Neural progenitor cell (in vitro differentiated cells): ENCODE measurements at regions not wholly inside any gene's neighbourhood (a gene's known extent, or its start where the extent isn't known, plus 50 kb on each side); places are given as distances from the start of the nearest gene placed in this dataset.

Source experiments
- DNase-seq: peaks from one replicate; pipeline ENCODE4 v3.0.0-alpha.2; 2016; ENCODE audit warnings: low spot score
- H2AFZ ChIP-seq: fragments of 200-600 bp; sonication (generic); replicated peaks from 2 replicates; pipeline ENCODE4 v1.6.1; 2016; ENCODE audit warnings: antibody characterized with exemption
- H3F3A ChIP-seq: fragments of 200-600 bp; sonication (generic); 2 replicates; pipeline ENCODE4 v1.6.1; 2016; ENCODE audit warnings: antibody characterized with exemption, low read depth
- H3K27ac ChIP-seq: fragments of 200-600 bp; sonication (generic); 2 replicates; pipeline ENCODE4 v1.5.1; 2016; ENCODE audit warnings: mild to moderate bottlenecking
- H3K27me3 ChIP-seq: fragments of 200-600 bp; sonication (generic); 2 replicates; pipeline ENCODE4 v1.6.1; 2016; ENCODE audit warnings: mild to moderate bottlenecking, moderate library complexity
- H3K36me3 ChIP-seq: fragments of 200-600 bp; sonication (generic); 2 replicates; pipeline ENCODE4 v1.5.1; 2016
- H3K4me1 ChIP-seq: fragments of 200-600 bp; sonication (generic); 2 replicates; pipeline ENCODE4 v1.6.1; 2016; ENCODE audit warnings: mixed run types
- H3K4me2 ChIP-seq: fragments of 200-600 bp; sonication (generic); 2 replicates; pipeline ENCODE4 v1.6.1; 2016
- H3K4me3 ChIP-seq: fragments of 200-600 bp; sonication (generic); 2 replicates; pipeline ENCODE4 v1.5.1; 2016
- H3K79me2 ChIP-seq: fragments of 200-600 bp; sonication (generic); 2 replicates; pipeline ENCODE4 v1.6.1; 2016; ENCODE audit warnings: low read depth
- H3K9ac ChIP-seq: fragments of 200-600 bp; sonication (generic); 2 replicates; pipeline ENCODE4 v1.6.1; 2016
- H3K9me3 ChIP-seq: fragments of 200-600 bp; sonication (generic); 2 replicates; pipeline ENCODE4 v1.5.1; 2016; ENCODE audit warnings: low read depth
- H4K20me1 ChIP-seq: fragments of 200-600 bp; sonication (generic); 2 replicates; pipeline ENCODE4 v1.6.1; 2016; ENCODE audit warnings: low read depth
- H3K27ac Mint-ChIP-seq: 3 replicates; pipeline ENCODE4 v1.8.0; 2021; ENCODE audit warnings: mixed read lengths
- H3K27me3 Mint-ChIP-seq: 2 replicates; pipeline ENCODE4 v1.8.0; 2022; ENCODE audit warnings: low read depth, mild to moderate bottlenecking, inconsistent platforms, moderate library complexity, mixed read lengths; ENCODE audit not compliant: insufficient read depth
- H3K36me3 Mint-ChIP-seq: 3 replicates; pipeline ENCODE4 v1.8.0; 2021; ENCODE audit warnings: mixed read lengths
- H3K4me1 Mint-ChIP-seq: 3 replicates; pipeline ENCODE4 v1.8.0; 2021; ENCODE audit warnings: mixed read lengths
- H3K4me3 Mint-ChIP-seq: 3 replicates; pipeline ENCODE4 v1.8.0; 2021; ENCODE audit warnings: mild to moderate bottlenecking, moderate library complexity, mixed read lengths
- H3K9me3 Mint-ChIP-seq: 3 replicates; pipeline ENCODE4 v1.8.0; 2020; ENCODE audit warnings: mixed read lengths
- CTCF ChIP-seq: fragments of 200-600 bp; sonication (generic); IDR thresholded peaks from 2 replicates; pipeline ENCODE4 v1.5.1; 2017; ENCODE audit warnings: antibody characterized with exemption, mild to moderate bottlenecking
- EZH2 ChIP-seq: fragments of 200-600 bp; sonication (generic); IDR thresholded peaks from 2 replicates; pipeline ENCODE4 v1.6.1; 2017; ENCODE audit warnings: antibody characterized with exemption, mild to moderate bottlenecking, moderate library complexity
- EZH2phosphoT487 ChIP-seq: fragments of 200-600 bp; sonication (generic); IDR thresholded peaks from 2 replicates; pipeline ENCODE4 v1.6.1; 2017; ENCODE audit warnings: antibody characterized with exemption

GRCh38 chr4:84050015-84050414, 449.1 kb downstream of the NKX6-1 start:
- Mint-ChIP-seq H3K27me3 (peaks cover 4% of the 10 kb centered on the region), H3K4me3 (no peak overlapping the region), H3K9me3 (no peaks in the 10 kb centered on the region), H3K27ac (no peak overlapping the region), H3K36me3 (no peaks in the 10 kb centered on the region), H3K4me1 (peaks cover 27% of the 10 kb centered on the region)
- Histone ChIP-seq H3K4me1 (peaks cover 27% of the 10 kb centered on the region), H2AFZ (no peak overlapping the region), H3K27ac (no peak overlapping the region), H3K27me3 (no peaks in the 10 kb centered on the region), H4K20me1 (no peaks in the 10 kb centered on the region), H3K79me2 (no peaks in the 10 kb centered on the region), H3F3A (peaks cover 23% of the 10 kb centered on the region), H3K9ac (no peak overlapping the region), H3K9me3 (no peaks in the 10 kb centered on the region), H3K36me3 (no peaks in the 10 kb centered on the region), H3K4me2 (peak overlapping the region; percentile 56), H3K4me3 (no peak overlapping the region)
- TF ChIP-seq EZH2 (no peak), CTCF (no peak)
- DNase-seq: peak; percentile 26

- H3K9me3 Mint-ChIP-seq: no peaks in the 10 kb centered on the region
- H3K79me2 ChIP-seq: no peaks in the 10 kb centered on the region
- peaks cover 20% of the 10 kb centered on the region for H3K4me1 Mint-ChIP-seq
- no peak overlapping the region for H3K4me3 ChIP-seq
- no peak overlapping the region for H2AFZ ChIP-seq
- no peaks in the 10 kb centered on the region for H3K36me3 ChIP-seq
- H3K27me3 Mint-ChIP-seq: peaks cover 4% of the 10 kb centered on the region
- DNase-seq: no peak
- TF ChIP-seq CTCF: no peak
- no peaks in the 10 kb centered on the region for H4K20me1 ChIP-seq
- no peak overlapping the region for H3K4me3 Mint-ChIP-seq
- no peaks in the 10 kb centered on the region for H3K36me3 Mint-ChIP-seq
- H3F3A ChIP-seq: peaks cover 17% of the 10 kb centered on the region
- no peak overlapping the region for H3K4me2 ChIP-seq
- H3K4me1 ChIP-seq: peaks cover 25% of the 10 kb centered on the region
- no peaks in the 10 kb centered on the region for H3K9me3 ChIP-seq
- no peak overlapping the region for H3K27ac Mint-ChIP-seq
- no peak overlapping the region for H3K9ac ChIP-seq
- H3K27me3 ChIP-seq: no peaks in the 10 kb centered on the region
- no peak overlapping the region for H3K27ac ChIP-seq
Measured at GRCh38 chr4:84046551-84046950, 452.5 kb downstream of the NKX6-1 start.

- Mint-ChIP-seq H3K27ac (no peak overlapping the region), H3K4me1 (no peaks in the 10 kb centered on the region), H3K4me3 (no peak overlapping the region), H3K9me3 (no peaks in the 10 kb centered on the region), H3K27me3 (no peaks in the 10 kb centered on the region), H3K36me3 (no peaks in the 10 kb centered on the region)
- H3K36me3 ChIP-seq: no peaks in the 10 kb centered on the region
- no peaks in the 10 kb centered on the region for H3F3A ChIP-seq
- no peaks in the 10 kb centered on the region for H4K20me1 ChIP-seq
- TF ChIP-seq EZH2phosphoT487: no peak
- no peak for TF ChIP-seq CTCF
- TF ChIP-seq EZH2: no peak
- H3K27ac ChIP-seq: no peak overlapping the region
- H3K27me3 ChIP-seq: no peaks in the 10 kb centered on the region
- no peak overlapping the region for H3K4me3 ChIP-seq
- no peaks in the 10 kb centered on the region for H3K79me2 ChIP-seq
- no peak overlapping the region for H3K9ac ChIP-seq
- DNase-seq: no peak
- H3K9me3 ChIP-seq: no peaks in the 10 kb centered on the region
- no peak overlapping the region for H3K4me2 ChIP-seq
- peaks cover 6% of the 10 kb centered on the region for H3K4me1 ChIP-seq
- no peak overlapping the region for H2AFZ ChIP-seq
Measured at GRCh38 chr4:84041426-84041825, 457.7 kb downstream of the NKX6-1 start.

GRCh38 chr4:84035568-84035967, 463.5 kb downstream of the NKX6-1 start:
- TF ChIP-seq CTCF (no peak), EZH2 (no peak), EZH2phosphoT487 (no peak)
- H3K79me2 ChIP-seq: no peaks in the 10 kb centered on the region
- H2AFZ ChIP-seq: no peak overlapping the region
- no peak for DNase-seq
- no peak overlapping the region for H3K27ac Mint-ChIP-seq
- H3F3A ChIP-seq: no peaks in the 10 kb centered on the region
- H3K27me3 ChIP-seq: no peaks in the 10 kb centered on the region
- H3K4me3 ChIP-seq: no peak overlapping the region
- H3K9me3 Mint-ChIP-seq: no peaks in the 10 kb centered on the region
- H3K4me1 Mint-ChIP-seq: no peaks in the 10 kb centered on the region
- no peaks in the 10 kb centered on the region for H3K4me1 ChIP-seq
- H3K27ac ChIP-seq: no peak overlapping the region
- H3K36me3 Mint-ChIP-seq: no peaks in the 10 kb centered on the region
- no peak overlapping the region for H3K9ac ChIP-seq
- H3K4me2 ChIP-seq: no peak overlapping the region
- H4K20me1 ChIP-seq: no peaks in the 10 kb centered on the region
- no peaks in the 10 kb centered on the region for H3K27me3 Mint-ChIP-seq
- no peaks in the 10 kb centered on the region for H3K9me3 ChIP-seq
- H3K36me3 ChIP-seq: no peaks in the 10 kb centered on the region
- no peak overlapping the region for H3K4me3 Mint-ChIP-seq
